ENCODE measurements at regions not wholly inside any gene's neighbourhood (a gene's known extent, or its start where the extent isn't known, plus 50 kb on each side); places are given as distances from the start of the nearest gene placed in this dataset.

- Histone ChIP-seq H3K27ac (ENCODE audit: extremely low read depth, low read depth, low read length) (no peak overlapping the region), H3K9ac (ENCODE audit: insufficient read depth in 1 of 2, low read depth in 2 of 2, low read length in 2 of 2) (no peak overlapping the region), H3K27me3 (ENCODE audit: control insufficient read depth in 2 of 2, insufficient read depth in 2 of 2, low read length in 2 of 2) (peaks cover 10 to 16% of the 10 kb centered on the region in 2 experiments), H3K36me3 (ENCODE audit: control insufficient read depth, insufficient read depth, low read length) (no peaks in the 10 kb centered on the region), H3K79me2 (ENCODE audit: control insufficient read depth, insufficient read depth, low read length) (no peaks in the 10 kb centered on the region), H3K4me2 (ENCODE audit: insufficient read depth, low read length) (no peak overlapping the region), H3K9me1 (ENCODE audit: control insufficient read depth, insufficient read depth, low read length) (no peaks in the 10 kb centered on the region), H3K4me1 (replicated peaks in 1 of 2; ENCODE audit: control insufficient read depth in 2 of 2, insufficient read depth in 2 of 2, low read length in 2 of 2) (no peaks in the 10 kb centered on the region), H2AFZ (ENCODE audit: low read depth, low read length) (no peak overlapping the region), H3K9me3 (replicated peaks; ENCODE audit: control insufficient read depth, insufficient read depth, low read depth, low read length) (no peaks in the 10 kb centered on the region), H3K4me3 (no peak overlapping the region), H4K20me1 (replicated peaks; ENCODE audit: control insufficient read depth, insufficient read depth, low read length) (no peaks in the 10 kb centered on the region)
- TF ChIP-seq TEAD4 (IDR thresholded peaks at IDR 0.05; ENCODE audit: low read length) (no peak), TEAD4 (CRISPR knock-in tag; IDR thresholded peaks at IDR 0.05; ENCODE audit: borderline replicate concordance) (no peak), MCM3 (IDR thresholded peaks at IDR 0.05) (no peak), MEIS2 (IDR thresholded peaks at IDR 0.05; ENCODE audit: partially characterized antibody) (no peak)
- in situ Hi-C loops (cut with MboI) (no loop called here), intact Hi-C loops (cut with micrococcal nuclease) (no loop called here)
- ATAC-seq (no peak), DNase-seq (ENCODE audit: extremely low read depth in 1 of 4, low spot score in 3 of 4) (no peak), FAIRE-seq (no peak)
- ChIA-PET CTCF (ENCODE audit: low intra/inter-chr PET ratio) (no interaction called here), POLR2A (no interaction called here)
- no TSS peak for BruUV-seq (replicated peaks)
- 0% methylated on average over 1 of the region's 1 CpG for whole genome bisulfite sequencing (ENCODE audit: insufficient coverage, low coverage, missing lambda C conversion rate)
Observed at GRCh38 chr6:163985040-163985439, 570.5 kb downstream of the QKI start.

GRCh38 chr6:163984124-163984936, 569.8 kb downstream of the QKI start:
- POLR2A ChIA-PET: no interaction called here
- Histone ChIP-seq H3K4me1 (replicated peaks in 1 of 2; ENCODE audit: control insufficient read depth in 2 of 2, insufficient read depth in 2 of 2, low read length in 2 of 2) (no peaks in the 10 kb centered on the region), H3K27ac (ENCODE audit: extremely low read depth, low read depth, low read length) (no peak overlapping the region), H3K4me2 (ENCODE audit: insufficient read depth, low read length) (no peak overlapping the region), H4K20me1 (replicated peaks; ENCODE audit: control insufficient read depth, insufficient read depth, low read length) (no peaks in the 10 kb centered on the region), H3K79me2 (ENCODE audit: control insufficient read depth, insufficient read depth, low read length) (no peaks in the 10 kb centered on the region), H3K4me3 (no peak overlapping the region), H3K36me3 (ENCODE audit: control insufficient read depth, insufficient read depth, low read length) (no peaks in the 10 kb centered on the region), H3K9me1 (ENCODE audit: control insufficient read depth, insufficient read depth, low read length) (no peaks in the 10 kb centered on the region), H2AFZ (ENCODE audit: low read depth, low read length) (no peak overlapping the region), H3K9ac (ENCODE audit: insufficient read depth in 1 of 2, low read depth in 2 of 2, low read length in 2 of 2) (no peak overlapping the region), H3K27me3 (ENCODE audit: control insufficient read depth in 2 of 2, insufficient read depth in 2 of 2, low read length in 2 of 2) (peaks cover 6 to 15% of the 10 kb centered on the region in 2 experiments), H3K9me3 (replicated peaks; ENCODE audit: control insufficient read depth, insufficient read depth, low read depth, low read length) (no peaks in the 10 kb centered on the region)
- ATAC-seq (no peak), DNase-seq (ENCODE audit: extremely low read depth in 1 of 4, low spot score in 3 of 4) (no peak), FAIRE-seq (no peak)
- BruUV-seq (replicated peaks): no TSS peak
- in situ Hi-C loops (cut with MboI) (no loop called here), intact Hi-C loops (cut with micrococcal nuclease) (no loop called here)
- under 1% methylated on average over 9 of the region's 9 CpGs for WGBS (ENCODE audit: insufficient coverage, low coverage, missing lambda C conversion rate)
- CTCF ChIA-PET (ENCODE audit: low intra/inter-chr PET ratio): no interaction called here
- TF ChIP-seq TBL1XR1 (IDR thresholded peaks at IDR 0.05; ENCODE audit: low read length in 2 of 2): no peak
- TF ChIP-seq EP400 (IDR thresholded peaks at IDR 0.05): no peak
- no peak for TF ChIP-seq GTF2B (IDR thresholded peaks at IDR 0.05; ENCODE audit: extremely low read depth, insufficient read length)
- no peak for TF ChIP-seq BCLAF1 (IDR thresholded peaks at IDR 0.05; ENCODE audit: borderline replicate concordance in 1 of 2, control insufficient read depth in 1 of 2, low read depth in 2 of 2, low read length in 1 of 2)
- no peak for TF ChIP-seq DMBX1 (CRISPR knock-in tag; IDR thresholded peaks at IDR 0.05; ENCODE audit: borderline replicate concordance)
- TF ChIP-seq ZNF3 (CRISPR knock-in tag; IDR thresholded peaks at IDR 0.05): no peak
- TF ChIP-seq PTBP1 (IDR thresholded peaks at IDR 0.05; ENCODE audit: low read depth, low read length): no peak

Data from K562 (cell line).